ENCODE measurements at regions not wholly inside any gene's neighbourhood (a gene's known extent, or its start where the extent isn't known, plus 50 kb on each side); places are given as distances from the start of the nearest gene placed in this dataset.
"Not testable (repeated sequence)": the region's sequence is repeated elsewhere in the genome, so short reads cannot be mapped to it uniquely, and the experiment has no call there.

- DNase-seq (ENCODE audit: low read depth) = no peak
Observed at GRCh38 chr9:83138422-83139135, 75.6 kb upstream of the RASEF start.

GRCh38 chr9:83133316-83133715 lies 70.4 kb upstream of the RASEF start:
- DNase-seq (ENCODE audit: low read depth) = no peak

GRCh38 chr9:83132768-83133167 lies 69.8 kb upstream of the RASEF start:
- DNase-seq (ENCODE audit: low read depth) = no peak

GRCh38 chr9:83130541-83130940 lies 67.6 kb upstream of the RASEF start:
- DNase-seq (ENCODE audit: low read depth) = no peak

- no peak for DNase-seq (ENCODE audit: low read depth)
Observed at GRCh38 chr9:83125671-83126070, 62.7 kb upstream of the RASEF start.

- DNase-seq (ENCODE audit: low read depth) = no peak
Observed at GRCh38 chr9:83119873-83120272, 56.9 kb upstream of the RASEF start.

- no peak for DNase-seq (ENCODE audit: low read depth)
Observed at GRCh38 chr9:83116026-83116425, 53.1 kb upstream of the RASEF start.

GRCh38 chr9:83113445-83113844 lies 50.5 kb upstream of the RASEF start:
- DNase-seq (ENCODE audit: low read depth) = not testable (repeated sequence)
